ENCODE measurements at regions not wholly inside any gene's neighbourhood (a gene's known extent, or its start where the extent isn't known, plus 50 kb on each side); places are given as distances from the start of the nearest gene placed in this dataset.

DNA sequence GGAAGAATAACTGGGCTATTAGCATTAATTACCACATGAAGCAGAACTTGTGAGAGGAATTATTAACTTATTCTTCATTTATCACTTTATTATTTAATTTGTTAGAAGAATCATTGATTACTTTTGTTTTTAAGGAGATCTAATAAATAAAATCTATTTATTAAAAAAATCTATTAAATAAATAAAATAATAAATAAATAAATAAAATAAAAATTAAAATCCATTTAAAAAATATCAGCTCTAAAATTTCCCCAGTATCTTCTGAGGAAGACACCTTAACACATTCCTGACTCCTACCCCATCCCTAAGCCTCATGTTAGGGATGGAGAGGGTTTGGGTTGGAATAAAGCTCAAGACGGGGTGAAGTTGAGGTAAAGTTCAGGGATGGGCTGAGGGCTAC, 231.4 kb downstream of the CLIC5 start:
- Histone ChIP-seq H2AFZ (no peak overlapping the region), H3K4me3 (no peak overlapping the region), H3F3A (ENCODE audit: insufficient read depth, low read depth) (no peaks in the 10 kb centered on the region), H3K9me2 (ENCODE audit: insufficient read depth) (no peaks in the 10 kb centered on the region), H3K36me3 (ENCODE audit: low read depth) (no peaks in the 10 kb centered on the region), H3K27ac (no peak overlapping the region), H3K4me1 (replicated peaks; ENCODE audit: insufficient read depth) (no peaks in the 10 kb centered on the region), H3K4me2 (no peak overlapping the region), H3K79me2 (ENCODE audit: low read depth) (no peaks in the 10 kb centered on the region), H4K20me1 (ENCODE audit: insufficient read depth) (no peaks in the 10 kb centered on the region), H3K9me3 (ENCODE audit: insufficient read depth, low read depth) (no peaks in the 10 kb centered on the region), H3K27me3 (ENCODE audit: insufficient read depth, low read depth) (no peaks in the 10 kb centered on the region)
- intact Hi-C loops (cut with micrococcal nuclease; ENCODE audit: unreplicated experiment) = no loop called here
- CTCF ChIA-PET = no interaction called here
- BruUV-seq (replicated peaks) = no TSS peak
- POLR2A ChIA-PET (ENCODE audit: unreplicated experiment) = no interaction called here
- TF ChIP-seq CTCF (conservative IDR thresholded peaks at IDR 0.05) = no peak
- no peak for TF ChIP-seq EZH2 (IDR thresholded peaks at IDR 0.05; ENCODE audit: low read depth)
- no peak for DNase-seq

DNA sequence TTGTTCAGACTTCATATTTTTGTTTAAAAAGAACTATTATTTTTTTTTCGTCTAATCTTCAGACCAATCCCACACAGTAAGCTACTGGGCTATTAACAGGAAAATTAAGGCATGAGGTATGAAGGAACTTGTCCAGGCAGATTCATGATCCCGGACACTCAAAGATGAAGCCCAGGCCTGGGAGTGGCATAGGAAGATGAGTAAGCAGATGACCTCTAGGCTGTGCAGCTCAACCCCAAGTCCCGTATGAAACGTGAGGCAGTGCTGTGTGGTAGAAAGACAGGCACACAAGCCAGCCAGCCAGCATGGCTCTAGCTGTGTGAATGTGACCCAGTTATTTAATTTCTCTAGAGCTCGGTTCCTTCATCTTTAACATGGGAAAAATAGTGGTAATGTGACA, 231.9 kb downstream of the CLIC5 start:
- Histone ChIP-seq H3K27me3 (ENCODE audit: insufficient read depth, low read depth) (no peaks in the 10 kb centered on the region), H3K9me3 (ENCODE audit: insufficient read depth, low read depth) (no peaks in the 10 kb centered on the region), H3K4me3 (no peak overlapping the region), H3F3A (ENCODE audit: insufficient read depth, low read depth) (no peaks in the 10 kb centered on the region), H3K36me3 (ENCODE audit: low read depth) (no peaks in the 10 kb centered on the region), H3K27ac (no peak overlapping the region), H4K20me1 (ENCODE audit: insufficient read depth) (no peaks in the 10 kb centered on the region), H3K9me2 (ENCODE audit: insufficient read depth) (no peaks in the 10 kb centered on the region), H3K4me1 (replicated peaks; ENCODE audit: insufficient read depth) (no peaks in the 10 kb centered on the region), H3K4me2 (no peak overlapping the region), H3K79me2 (ENCODE audit: low read depth) (no peaks in the 10 kb centered on the region), H2AFZ (no peak overlapping the region)
- POLR2A ChIA-PET (ENCODE audit: unreplicated experiment) = no interaction called here
- BruUV-seq (replicated peaks) = no TSS peak
- TF ChIP-seq CTCF (conservative IDR thresholded peaks at IDR 0.05) = no peak
- no peak for TF ChIP-seq EZH2 (IDR thresholded peaks at IDR 0.05; ENCODE audit: low read depth)
- CTCF ChIA-PET = no interaction called here
- no peak for DNase-seq
- intact Hi-C loops (cut with micrococcal nuclease; ENCODE audit: unreplicated experiment) = no loop called here

- no peak for DNase-seq
- CTCF ChIA-PET = no interaction called here
- H3K27ac ChIP-seq = no peak overlapping the region
- TF ChIP-seq EZH2 (IDR thresholded peaks at IDR 0.05; ENCODE audit: low read depth) (no peak), CTCF (conservative IDR thresholded peaks at IDR 0.05) (no peak)
- no peaks in the 10 kb centered on the region for H3F3A ChIP-seq (ENCODE audit: insufficient read depth, low read depth)
- H3K4me3 ChIP-seq = no peak overlapping the region
- intact Hi-C loops (cut with micrococcal nuclease; ENCODE audit: unreplicated experiment) = no loop called here
- POLR2A ChIA-PET (ENCODE audit: unreplicated experiment) = no interaction called here
- H4K20me1 ChIP-seq (ENCODE audit: insufficient read depth) = no peaks in the 10 kb centered on the region
- H3K9me3 ChIP-seq (ENCODE audit: insufficient read depth, low read depth) = no peaks in the 10 kb centered on the region
- H3K4me2 ChIP-seq = no peak overlapping the region
- no peaks in the 10 kb centered on the region for H3K36me3 ChIP-seq (ENCODE audit: low read depth)
- no peaks in the 10 kb centered on the region for H3K9me2 ChIP-seq (ENCODE audit: insufficient read depth)
- BruUV-seq (replicated peaks) = no TSS peak
- H2AFZ ChIP-seq = no peak overlapping the region
- H3K79me2 ChIP-seq (ENCODE audit: low read depth) = no peaks in the 10 kb centered on the region
- H3K27me3 ChIP-seq (ENCODE audit: insufficient read depth, low read depth) = no peaks in the 10 kb centered on the region
- no peaks in the 10 kb centered on the region for H3K4me1 ChIP-seq (replicated peaks; ENCODE audit: insufficient read depth)
Measured at GRCh38 chr6:45781890-45782289, 233.8 kb downstream of the CLIC5 start.

Data from PC-9 (cell line).